ENCODE measurements at regions not wholly inside any gene's neighbourhood (a gene's known extent, or its start where the extent isn't known, plus 50 kb on each side); places are given as distances from the start of the nearest gene placed in this dataset.

DNA sequence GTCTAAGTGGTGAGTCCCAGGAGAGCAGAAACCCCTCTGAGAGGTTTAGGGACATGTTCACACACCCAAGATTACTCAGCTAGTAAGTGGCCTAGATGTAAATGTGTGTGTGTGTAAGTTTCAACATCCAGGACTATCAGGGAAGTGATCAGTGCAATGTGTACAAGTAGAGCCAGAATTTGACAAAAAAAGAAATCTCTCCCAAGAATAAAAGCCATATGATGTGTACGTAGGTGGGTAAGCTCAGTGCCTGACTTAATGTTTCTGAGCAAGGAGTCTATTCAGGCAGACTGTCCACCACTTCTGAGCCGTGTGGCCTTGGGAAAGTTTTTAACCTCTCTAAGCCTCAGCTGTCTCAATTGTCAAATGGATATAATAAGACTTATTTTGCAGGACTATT, 133.8 kb upstream of the NAV2 start:
- WGBS: 76% methylated on average over 2 of the region's 2 CpGs
- peak overlapping the region; percentile 54 to 78 for H3K27ac ChIP-seq
- intact Hi-C loops (cut with DNase I): loop anchor here (5.0 kb wide), 2 partner anchors 103 to 133 kb away; partner anchors contain the start of gene NAV2

DNA sequence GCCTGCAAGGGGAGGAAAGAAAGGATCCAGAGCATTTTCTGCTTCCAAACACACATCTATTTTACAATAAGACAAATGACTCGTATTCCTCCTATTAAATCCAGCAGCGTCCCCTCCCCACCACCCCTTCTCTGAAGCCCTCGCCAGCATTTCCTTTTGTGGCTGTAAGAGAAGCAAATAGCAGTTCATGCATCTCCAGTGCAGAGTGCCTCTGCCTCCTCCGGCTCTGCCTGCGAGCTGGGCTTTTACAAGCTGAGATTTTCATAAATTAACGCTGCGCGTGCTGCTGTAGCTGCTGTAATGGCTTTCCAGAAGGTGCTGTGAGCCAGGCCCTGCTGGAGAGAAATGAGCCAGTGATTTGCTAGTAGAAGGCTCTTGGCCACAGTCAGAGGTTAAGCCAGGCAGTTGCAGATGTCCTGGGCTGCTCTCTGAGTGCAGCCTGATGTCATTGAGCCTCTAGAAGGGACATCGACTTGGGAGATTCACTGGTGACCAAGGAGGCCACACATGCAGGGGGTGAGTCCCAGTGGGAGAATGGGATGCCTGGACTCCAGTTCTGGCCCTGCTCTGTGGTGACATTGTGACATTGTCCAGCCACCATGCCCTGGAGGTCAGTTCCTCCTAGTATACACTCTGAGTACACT, 134.5 kb upstream of the NAV2 start:
- no peak overlapping the region for H3K4me3 ChIP-seq
- intact Hi-C loops (cut with DNase I): loop anchor here (5.0 kb wide), 2 partner anchors 104 to 134 kb away; partner anchors contain the start of gene NAV2
- H3K36me3 ChIP-seq: no peaks in the 10 kb centered on the region
- peaks cover 9% of the 10 kb centered on the region for H3K4me1 ChIP-seq (replicated peaks)
- DNase-seq (ENCODE audit: low spot score): peak; percentile 58
- no peaks in the 10 kb centered on the region for H3K9me3 ChIP-seq
- H3K27ac ChIP-seq: peak overlapping the region; percentile 72 to 78
- WGBS: 5% methylated on average over 9 of the region's 9 CpGs
- no peaks in the 10 kb centered on the region for H3K27me3 ChIP-seq (replicated peaks; ENCODE audit: insufficient read depth)
- TF ChIP-seq, protein P1, sequence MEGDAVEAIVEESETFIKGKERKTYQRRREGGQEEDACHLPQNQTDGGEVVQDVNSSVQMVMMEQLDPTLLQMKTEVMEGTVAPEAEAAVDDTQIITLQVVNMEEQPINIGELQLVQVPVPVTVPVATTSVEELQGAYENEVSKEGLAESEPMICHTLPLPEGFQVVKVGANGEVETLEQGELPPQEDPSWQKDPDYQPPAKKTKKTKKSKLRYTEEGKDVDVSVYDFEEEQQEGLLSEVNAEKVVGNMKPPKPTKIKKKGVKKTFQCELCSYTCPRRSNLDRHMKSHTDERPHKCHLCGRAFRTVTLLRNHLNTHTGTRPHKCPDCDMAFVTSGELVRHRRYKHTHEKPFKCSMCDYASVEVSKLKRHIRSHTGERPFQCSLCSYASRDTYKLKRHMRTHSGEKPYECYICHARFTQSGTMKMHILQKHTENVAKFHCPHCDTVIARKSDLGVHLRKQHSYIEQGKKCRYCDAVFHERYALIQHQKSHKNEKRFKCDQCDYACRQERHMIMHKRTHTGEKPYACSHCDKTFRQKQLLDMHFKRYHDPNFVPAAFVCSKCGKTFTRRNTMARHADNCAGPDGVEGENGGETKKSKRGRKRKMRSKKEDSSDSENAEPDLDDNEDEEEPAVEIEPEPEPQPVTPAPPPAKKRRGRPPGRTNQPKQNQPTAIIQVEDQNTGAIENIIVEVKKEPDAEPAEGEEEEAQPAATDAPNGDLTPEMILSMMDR (IDR thresholded peaks at IDR 0.05): no peak
- TF ChIP-seq POLR2AphosphoS5 (IDR thresholded peaks at IDR 0.05): peak; percentile 72

More for the DNA sequence above, 133.8 kb upstream of the NAV2 start:
- Histone ChIP-seq H3K27me3 (replicated peaks; ENCODE audit: insufficient read depth) (no peaks in the 10 kb centered on the region), H3K4me1 (replicated peaks) (peaks cover 9% of the 10 kb centered on the region), H3K4me3 (no peak overlapping the region), H3K9me3 (no peaks in the 10 kb centered on the region), H3K36me3 (no peaks in the 10 kb centered on the region)
- TF ChIP-seq POLR2AphosphoS5 (IDR thresholded peaks at IDR 0.05) (no peak), POLR2A (IDR thresholded peaks at IDR 0.05) (no peak)
- no peak for DNase-seq (ENCODE audit: low spot score)

DNA sequence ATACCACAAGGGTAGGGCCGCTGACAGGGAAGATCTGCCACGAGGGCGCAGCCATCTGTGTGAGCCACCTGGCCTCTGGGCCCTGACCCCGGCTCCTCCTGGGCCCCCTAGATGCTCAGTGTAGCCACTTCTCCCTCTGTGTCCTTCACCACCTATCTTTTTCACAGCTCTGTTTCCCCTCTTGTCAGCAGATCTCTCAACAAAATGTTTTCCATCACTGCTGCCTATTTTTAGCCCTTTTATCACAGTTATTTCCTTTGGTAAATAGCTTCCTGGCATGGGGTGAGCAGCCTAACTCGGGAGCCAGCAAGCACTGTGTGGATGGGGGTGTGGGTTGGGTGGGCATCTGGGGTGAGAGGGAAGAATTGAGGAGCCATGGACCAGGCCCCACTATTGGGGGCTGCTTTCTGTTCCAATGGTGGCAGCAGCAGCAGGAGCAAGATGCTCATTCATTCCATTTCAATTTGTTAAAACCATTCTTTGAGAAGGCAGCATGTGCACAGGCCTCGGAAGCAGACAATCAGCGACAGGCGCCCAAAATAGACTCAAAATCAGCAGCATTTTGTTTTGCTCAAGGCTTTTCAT, 135.2 kb upstream of the NAV2 start:
- DNase-seq (ENCODE audit: low spot score): no peak
- Histone ChIP-seq H3K27me3 (replicated peaks; ENCODE audit: insufficient read depth) (no peaks in the 10 kb centered on the region), H3K9me3 (no peaks in the 10 kb centered on the region), H3K36me3 (no peaks in the 10 kb centered on the region), H3K27ac (peak overlapping the region; percentile 72 to 78), H3K4me3 (no peak overlapping the region), H3K4me1 (replicated peaks) (peaks cover 9% of the 10 kb centered on the region)
- 25% methylated on average over 8 of the region's 8 CpGs for WGBS
- intact Hi-C loops (cut with DNase I): loop anchor here (5.0 kb wide), 2 partner anchors 105 to 135 kb away; partner anchors contain the start of gene NAV2
- TF ChIP-seq POLR2AphosphoS5 (IDR thresholded peaks at IDR 0.05): no peak
- no peak for TF ChIP-seq POLR2A (IDR thresholded peaks at IDR 0.05)
- TF ChIP-seq, protein P1 (IDR thresholded peaks at IDR 0.05): no peak

DNA sequence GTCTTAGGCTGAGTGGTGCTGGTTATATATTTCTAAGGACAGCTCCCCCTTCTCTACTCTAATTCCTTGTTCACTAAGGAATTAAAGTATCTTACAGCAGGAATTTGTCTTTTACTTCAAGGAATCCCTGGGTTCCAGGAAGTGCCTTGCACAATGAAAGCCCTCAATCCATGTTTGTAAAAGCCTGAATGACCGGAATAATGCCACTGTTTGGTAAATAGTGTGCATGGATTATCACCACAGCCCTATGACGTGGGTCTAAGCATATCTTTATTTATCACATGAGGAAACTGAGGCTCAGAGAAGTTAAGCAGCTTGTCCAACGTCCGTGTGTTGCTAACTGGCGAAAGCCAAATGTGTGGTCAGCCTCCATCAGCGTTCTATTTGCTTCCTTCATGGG, 135.7 kb upstream of the NAV2 start:
- no peak overlapping the region for H3K4me3 ChIP-seq
- H3K9me3 ChIP-seq: no peaks in the 10 kb centered on the region
- TF ChIP-seq POLR2AphosphoS5 (IDR thresholded peaks at IDR 0.05) (no peak), POLR2A (IDR thresholded peaks at IDR 0.05) (no peak)
- TF ChIP-seq, protein P1 (IDR thresholded peaks at IDR 0.05): no peak
- no peaks in the 10 kb centered on the region for H3K36me3 ChIP-seq
- 86% methylated on average over 6 of the region's 6 CpGs for whole genome bisulfite sequencing
- H3K4me1 ChIP-seq (replicated peaks): peaks cover 9% of the 10 kb centered on the region
- intact Hi-C loops (cut with DNase I): loop anchor here (5.0 kb wide), 2 partner anchors 105 to 135 kb away; partner anchors contain the start of gene NAV2
- DNase-seq (ENCODE audit: low spot score): no peak
- peak overlapping the region; percentile 72 to 78 for H3K27ac ChIP-seq
- H3K27me3 ChIP-seq (replicated peaks; ENCODE audit: insufficient read depth): no peaks in the 10 kb centered on the region

DNA sequence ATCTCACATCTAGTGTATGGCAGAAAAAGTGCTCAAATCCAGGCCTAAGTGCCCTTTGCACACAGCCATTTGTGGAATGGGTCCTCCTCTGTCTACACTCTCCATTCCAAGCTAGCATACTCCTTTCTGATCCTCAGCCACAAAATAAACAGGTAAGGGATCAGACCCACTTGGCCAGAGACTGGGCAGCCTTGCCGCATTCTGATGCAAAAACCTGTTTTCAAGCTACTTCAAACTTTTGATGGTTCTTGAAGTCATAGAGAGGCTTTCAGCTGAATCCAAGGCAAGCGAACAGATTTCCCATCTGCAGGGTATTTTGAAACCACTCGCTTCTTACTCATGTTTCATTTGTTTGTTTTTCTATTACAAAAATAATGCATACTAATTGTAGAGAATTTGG, 136.6 kb upstream of the NAV2 start:
- WGBS: 93% methylated on average over 3 of the region's 3 CpGs
- Histone ChIP-seq H3K27me3 (replicated peaks; ENCODE audit: insufficient read depth) (no peaks in the 10 kb centered on the region), H3K4me1 (replicated peaks) (peaks cover 9% of the 10 kb centered on the region), H3K36me3 (no peaks in the 10 kb centered on the region), H3K27ac (peak overlapping the region in 1 of 2 donors; percentile 72), H3K4me3 (no peak overlapping the region), H3K9me3 (no peaks in the 10 kb centered on the region)
- no peak for TF ChIP-seq POLR2AphosphoS5 (IDR thresholded peaks at IDR 0.05)
- TF ChIP-seq, protein P1 (IDR thresholded peaks at IDR 0.05): no peak
- TF ChIP-seq POLR2A (IDR thresholded peaks at IDR 0.05): no peak
- intact Hi-C loops (cut with DNase I): loop anchor here (5.0 kb wide), 2 partner anchors 106 to 136 kb away; partner anchors contain the start of gene NAV2
- no peak for DNase-seq (ENCODE audit: low spot score)

All from prostate gland (tissue), 2 donors.